Activated CD4-positive, alpha-beta memory T cell treated with anti-CD3 and anti-CD28 coated beads for 36 hours (primary cell): ENCODE measurements at regions not wholly inside any gene's neighbourhood (a gene's known extent, or its start where the extent isn't known, plus 50 kb on each side); places are given as distances from the start of the nearest gene placed in this dataset.
A peak's percentile ranks its signal among the peaks of the same experiment; 100 is the strongest.

Experiments used
- CTCF ChIA-PET: fragments of 350-600 bp; sonication (Branson Sonifier 250); formaldehyde crosslinking; loops from one replicate; lab custom pipeline; 2021; ENCODE audit warnings: antibody characterized with exemption, inconsistent platforms; lab: Charles Lee
- POLR2A ChIA-PET: fragments of 350-600 bp; sonication (Branson Sonifier 250); formaldehyde crosslinking; loops from one replicate; lab custom pipeline; 2021; ENCODE audit warnings: antibody characterized with exemption; lab: Charles Lee
- DNase-seq: peaks from one replicate; pipeline ENCODE4 v3.0.0-alpha.2; 2020
- H3K27ac Mint-ChIP-seq: one replicate; pipeline ENCODE4 v1.8.0; 2021; ENCODE audit warnings: mixed read lengths
- H3K27me3 Mint-ChIP-seq: one replicate; pipeline ENCODE4 v1.8.0; 2021; ENCODE audit warnings: mixed read lengths
- H3K36me3 Mint-ChIP-seq: one replicate; pipeline ENCODE4 v1.8.0; 2021; ENCODE audit warnings: mixed read lengths
- H3K4me1 Mint-ChIP-seq: one replicate; pipeline ENCODE4 v1.8.0; 2021; ENCODE audit warnings: low read depth, mixed read lengths
- H3K4me3 Mint-ChIP-seq: one replicate; pipeline ENCODE4 v1.8.0; 2021; ENCODE audit warnings: mild to moderate bottlenecking, mixed read lengths
- H3K9me3 Mint-ChIP-seq: one replicate; pipeline ENCODE4 v1.8.0; 2021; ENCODE audit warnings: mixed read lengths
- intact Hi-C: fragments of 100-400 bp; cut with micrococcal nuclease; formaldehyde crosslinking; loops from one replicate; pipeline ENCODE4 v1.15.1; 2023

DNA sequence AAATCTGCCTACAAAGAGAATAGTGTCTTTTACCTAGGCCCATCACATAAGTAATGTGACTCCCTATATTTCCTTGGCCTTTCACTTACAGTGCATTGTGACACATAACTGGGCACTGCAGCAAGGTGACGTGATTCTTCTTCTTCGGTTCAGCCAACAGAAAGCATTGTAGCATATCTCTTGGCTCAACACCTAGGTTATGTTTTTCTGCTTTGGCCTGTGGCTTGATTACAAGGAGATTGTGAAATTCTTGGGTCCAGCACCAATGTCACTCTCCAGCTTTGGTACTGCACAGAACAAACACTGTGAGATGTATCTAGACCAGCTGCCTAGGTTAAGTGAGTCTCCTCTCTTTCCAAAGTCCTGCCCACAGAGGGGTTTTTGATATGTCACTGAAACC, 995.1 kb upstream of the TSPY4 start:
- Mint-ChIP-seq H3K36me3 (no peaks in the 10 kb centered on the region), H3K4me3 (no peak overlapping the region)
- CTCF ChIA-PET = no interaction called here

GRCh38 chrY:8351241-8351640, 986.0 kb upstream of the TSPY4 start:
- DNase-seq = no peak
- H3K27ac Mint-ChIP-seq = no peak overlapping the region
- ChIA-PET CTCF (no interaction called here), POLR2A (no interaction called here)
- no peaks in the 10 kb centered on the region for H3K36me3 Mint-ChIP-seq
- no peaks in the 10 kb centered on the region for H3K9me3 Mint-ChIP-seq
- no peak overlapping the region for H3K4me3 Mint-ChIP-seq
- no peaks in the 10 kb centered on the region for H3K27me3 Mint-ChIP-seq
- no peaks in the 10 kb centered on the region for H3K4me1 Mint-ChIP-seq
- intact Hi-C loops = no loop called here

More for the DNA sequence above, 995.1 kb upstream of the TSPY4 start:
- no peak for DNase-seq
- no peaks in the 10 kb centered on the region for H3K4me1 Mint-ChIP-seq
- H3K27me3 Mint-ChIP-seq = no peaks in the 10 kb centered on the region
- intact Hi-C loops = no loop called here
- no peak overlapping the region for H3K27ac Mint-ChIP-seq
- H3K9me3 Mint-ChIP-seq = no peaks in the 10 kb centered on the region
- POLR2A ChIA-PET = no interaction called here

DNA sequence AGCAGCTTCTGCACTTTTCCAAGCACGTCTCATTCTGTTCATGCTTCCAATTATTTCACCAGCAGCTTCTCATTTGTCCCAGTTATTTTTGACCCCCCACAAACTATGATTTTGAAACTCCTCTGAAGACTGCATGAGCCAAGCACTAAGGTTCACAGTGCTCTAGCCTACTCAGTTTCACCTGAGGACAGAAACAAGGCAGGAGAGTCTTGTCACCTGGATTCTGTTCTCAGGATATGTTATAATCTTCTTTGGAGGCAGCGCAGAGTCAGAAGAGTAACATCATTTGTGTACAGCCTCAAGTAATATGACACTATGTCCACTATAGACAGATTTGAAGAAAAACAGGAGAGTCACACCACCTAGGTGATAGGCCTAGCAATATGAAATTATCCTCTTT, 985.1 kb upstream of the TSPY4 start:
- no peak for DNase-seq
- no peaks in the 10 kb centered on the region for H3K4me1 Mint-ChIP-seq
- intact Hi-C loops = no loop called here
- ChIA-PET POLR2A (no interaction called here), CTCF (no interaction called here)
- no peaks in the 10 kb centered on the region for H3K27me3 Mint-ChIP-seq
- no peaks in the 10 kb centered on the region for H3K9me3 Mint-ChIP-seq
- H3K4me3 Mint-ChIP-seq = no peak overlapping the region
- no peak overlapping the region for H3K27ac Mint-ChIP-seq
- H3K36me3 Mint-ChIP-seq = no peaks in the 10 kb centered on the region

- intact Hi-C loops = no loop called here
- no peak for DNase-seq
- Mint-ChIP-seq H3K27ac (no peak overlapping the region), H3K9me3 (no peaks in the 10 kb centered on the region), H3K27me3 (no peaks in the 10 kb centered on the region), H3K4me3 (no peak overlapping the region), H3K36me3 (no peaks in the 10 kb centered on the region), H3K4me1 (peaks cover 4% of the 10 kb centered on the region)
- POLR2A ChIA-PET = no interaction called here
- CTCF ChIA-PET = no interaction called here
Observed at GRCh38 chrY:8358161-8358560, 979.1 kb upstream of the TSPY4 start.

- Mint-ChIP-seq H3K4me3 (no peak overlapping the region), H3K27ac (no peak overlapping the region), H3K36me3 (no peaks in the 10 kb centered on the region), H3K27me3 (peaks cover 1% of the 10 kb centered on the region), H3K4me1 (peaks cover 4% of the 10 kb centered on the region), H3K9me3 (no peaks in the 10 kb centered on the region)
- intact Hi-C loops = loop anchor here (1.0 to 10.0 kb wide), 2 partner anchors 20 to 87 kb away; no protein-coding TSS in a partner anchor
- no peak for DNase-seq
- ChIA-PET CTCF (no interaction called here), POLR2A (no interaction called here)
Observed at GRCh38 chrY:8361715-8362114, 975.5 kb upstream of the TSPY4 start.

DNA sequence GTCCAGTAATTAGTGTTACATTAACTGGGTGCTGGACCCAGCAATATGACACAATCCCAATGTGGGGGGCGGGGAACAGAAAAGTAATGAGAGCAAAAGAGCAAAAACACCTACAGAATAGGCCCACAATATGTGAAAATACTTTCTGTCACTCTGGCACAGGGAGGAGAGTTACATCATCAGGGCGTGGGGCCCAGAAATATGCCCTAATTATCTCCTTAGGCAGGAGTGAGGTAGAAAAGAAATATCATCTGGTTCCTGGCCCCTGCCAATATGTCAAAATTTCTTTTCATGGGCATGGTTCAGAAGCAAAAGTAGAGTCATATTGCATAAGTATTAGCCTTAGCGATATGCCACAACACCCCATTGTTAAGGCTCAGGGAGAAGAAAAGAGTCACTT, 959.8 kb upstream of the TSPY4 start:
- POLR2A ChIA-PET = no interaction called here
- CTCF ChIA-PET = no interaction called here
- Mint-ChIP-seq H3K36me3 (no peaks in the 10 kb centered on the region), H3K4me1 (peaks cover 5% of the 10 kb centered on the region), H3K27ac (no peak overlapping the region), H3K9me3 (no peaks in the 10 kb centered on the region), H3K4me3 (no peak overlapping the region), H3K27me3 (no peaks in the 10 kb centered on the region)
- DNase-seq = no peak
- intact Hi-C loops = no loop called here

- no peak for DNase-seq
- H3K36me3 Mint-ChIP-seq = no peaks in the 10 kb centered on the region
- intact Hi-C loops = loop anchor here (5.0 to 10.0 kb wide), 2 partner anchors 73 to 1065 kb away; no protein-coding TSS in a partner anchor
- no peaks in the 10 kb centered on the region for H3K9me3 Mint-ChIP-seq
- H3K27ac Mint-ChIP-seq = no peak overlapping the region
- POLR2A ChIA-PET = no interaction called here
- CTCF ChIA-PET = interaction anchor here (0.6 kb wide), 1 partner anchor 1414 kb away, joined by 4 read pairs; no protein-coding TSS in a partner anchor
- H3K4me1 Mint-ChIP-seq = peaks cover 5% of the 10 kb centered on the region
- no peaks in the 10 kb centered on the region for H3K27me3 Mint-ChIP-seq
- no peak overlapping the region for H3K4me3 Mint-ChIP-seq
Observed at GRCh38 chrY:8379800-8380199, 957.5 kb upstream of the TSPY4 start.

DNA sequence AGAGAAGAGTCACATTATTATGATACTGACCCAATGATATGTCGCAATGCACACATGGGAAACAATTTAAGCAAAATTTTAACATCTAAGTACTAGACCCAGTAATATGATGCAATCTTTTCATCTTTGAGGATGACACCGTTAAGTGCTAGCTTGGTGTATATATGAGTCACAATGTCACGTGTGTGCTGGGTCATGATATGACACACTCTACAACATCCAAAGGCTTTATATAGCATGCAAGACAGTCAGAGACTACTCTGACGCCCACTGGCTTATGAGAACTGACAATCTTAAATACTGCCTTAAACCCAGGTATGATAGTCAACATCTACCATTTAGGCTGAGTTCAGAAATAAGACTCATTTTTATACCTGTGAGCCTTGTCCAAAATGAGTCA, 955.8 kb upstream of the TSPY4 start:
- Mint-ChIP-seq H3K4me1 (peaks cover 5% of the 10 kb centered on the region), H3K27me3 (no peaks in the 10 kb centered on the region), H3K4me3 (no peak overlapping the region), H3K9me3 (no peaks in the 10 kb centered on the region), H3K27ac (no peak overlapping the region), H3K36me3 (no peaks in the 10 kb centered on the region)
- ChIA-PET CTCF (no interaction called here), POLR2A (no interaction called here)
- intact Hi-C loops = loop anchor here (1.0 to 10.0 kb wide), 5 partner anchors 20 to 1067 kb away; no protein-coding TSS in a partner anchor
- DNase-seq = peak; percentile 30

DNA sequence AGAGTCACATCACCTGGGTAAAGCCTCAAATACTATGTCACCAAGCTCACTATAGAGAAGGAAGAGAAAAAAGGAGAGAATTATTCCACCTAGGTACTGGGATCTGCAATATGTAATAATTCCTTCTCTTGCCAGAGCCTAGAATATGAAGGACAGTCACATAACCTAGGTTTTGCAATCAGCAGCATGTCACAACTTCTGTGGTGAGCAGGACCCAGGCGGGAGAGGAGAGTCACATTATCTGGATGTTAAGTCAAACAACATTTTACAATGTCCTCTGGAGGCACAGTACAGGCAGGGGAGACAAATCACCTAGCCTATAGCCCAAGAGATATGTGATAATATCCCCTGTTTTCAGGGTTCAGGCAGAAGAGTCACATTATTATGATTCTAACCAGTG, 951.2 kb upstream of the TSPY4 start:
- intact Hi-C loops = loop anchor here (10.0 kb wide), 1 partner anchor 1071 kb away; no protein-coding TSS in a partner anchor
- peaks cover 5% of the 10 kb centered on the region for H3K4me1 Mint-ChIP-seq
- POLR2A ChIA-PET = no interaction called here
- CTCF ChIA-PET = no interaction called here
- H3K9me3 Mint-ChIP-seq = no peaks in the 10 kb centered on the region
- no peak overlapping the region for H3K27ac Mint-ChIP-seq
- no peak for DNase-seq
- no peaks in the 10 kb centered on the region for H3K27me3 Mint-ChIP-seq
- H3K36me3 Mint-ChIP-seq = no peaks in the 10 kb centered on the region
- H3K4me3 Mint-ChIP-seq = no peak overlapping the region

DNA sequence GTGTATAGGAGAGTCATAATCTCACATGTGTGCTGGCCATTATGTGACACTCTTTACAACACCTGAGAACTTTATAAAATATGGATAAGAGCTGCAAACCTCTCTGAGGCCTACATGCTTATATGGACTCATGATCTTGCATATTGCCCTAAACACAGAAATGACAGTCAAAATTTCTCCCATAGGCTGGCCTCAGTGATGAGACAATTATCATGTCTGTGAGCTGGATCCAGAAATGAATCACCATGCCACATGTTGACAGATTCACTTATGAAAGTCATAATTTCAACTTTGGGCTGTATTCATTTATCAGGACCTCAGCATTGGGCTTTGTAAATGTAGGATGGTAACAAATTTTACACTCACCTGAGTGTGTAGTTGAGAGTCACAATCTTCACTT, 948.8 kb upstream of the TSPY4 start:
- H3K27ac Mint-ChIP-seq = no peak overlapping the region
- ChIA-PET POLR2A (no interaction called here), CTCF (no interaction called here)
- DNase-seq = no peak
- no peaks in the 10 kb centered on the region for H3K27me3 Mint-ChIP-seq
- H3K4me1 Mint-ChIP-seq = no peaks in the 10 kb centered on the region
- no peak overlapping the region for H3K4me3 Mint-ChIP-seq
- intact Hi-C loops = loop anchor here (10.0 kb wide), 1 partner anchor 1074 kb away; no protein-coding TSS in a partner anchor
- H3K36me3 Mint-ChIP-seq = no peaks in the 10 kb centered on the region
- no peaks in the 10 kb centered on the region for H3K9me3 Mint-ChIP-seq

GRCh38 chrY:8390310-8390709, 947.0 kb upstream of the TSPY4 start:
- no peak for DNase-seq
- Mint-ChIP-seq H3K4me3 (no peak overlapping the region), H3K36me3 (no peaks in the 10 kb centered on the region), H3K27ac (no peak overlapping the region), H3K9me3 (no peaks in the 10 kb centered on the region), H3K4me1 (no peaks in the 10 kb centered on the region), H3K27me3 (no peaks in the 10 kb centered on the region)
- ChIA-PET CTCF (no interaction called here), POLR2A (no interaction called here)
- intact Hi-C loops = no loop called here

GRCh38 chrY:8393246-8393645, 944.0 kb upstream of the TSPY4 start:
- no peaks in the 10 kb centered on the region for H3K36me3 Mint-ChIP-seq
- ChIA-PET CTCF (no interaction called here), POLR2A (no interaction called here)
- no peaks in the 10 kb centered on the region for H3K27me3 Mint-ChIP-seq
- DNase-seq = no peak
- H3K27ac Mint-ChIP-seq = no peak overlapping the region
- H3K4me1 Mint-ChIP-seq = no peaks in the 10 kb centered on the region
- no peaks in the 10 kb centered on the region for H3K9me3 Mint-ChIP-seq
- intact Hi-C loops = no loop called here
- no peak overlapping the region for H3K4me3 Mint-ChIP-seq

GRCh38 chrY:8422906-8423305, 914.4 kb upstream of the TSPY4 start:
- POLR2A ChIA-PET = no interaction called here
- Mint-ChIP-seq H3K36me3 (no peaks in the 10 kb centered on the region), H3K4me1 (no peaks in the 10 kb centered on the region), H3K9me3 (no peaks in the 10 kb centered on the region), H3K27me3 (no peaks in the 10 kb centered on the region), H3K4me3 (no peak overlapping the region), H3K27ac (no peak overlapping the region)
- CTCF ChIA-PET = no interaction called here
- no peak for DNase-seq
- intact Hi-C loops = no loop called here
